ENCODE measurements at regions not wholly inside any gene's neighbourhood (a gene's known extent, or its start where the extent isn't known, plus 50 kb on each side); places are given as distances from the start of the nearest gene placed in this dataset.

GRCh38 chr5:163913548-163913947, 408.1 kb downstream of the MAT2B start:
- TF ChIP-seq CTCF (IDR thresholded peaks at IDR 0.05; ENCODE audit: low read depth, low read length) (peak; percentile 26), POLR2A (IDR thresholded peaks at IDR 0.05; ENCODE audit: extremely low read depth, insufficient read length) (no peak), MYC (IDR thresholded peaks at IDR 0.05; ENCODE audit: low read depth, low read length) (no peak)
- TF ChIP-seq, protein P1, sequence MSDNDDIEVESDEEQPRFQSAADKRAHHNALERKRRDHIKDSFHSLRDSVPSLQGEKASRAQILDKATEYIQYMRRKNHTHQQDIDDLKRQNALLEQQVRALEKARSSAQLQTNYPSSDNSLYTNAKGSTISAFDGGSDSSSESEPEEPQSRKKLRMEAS (IDR thresholded peaks at IDR 0.05; ENCODE audit: low read depth, low read length), result no peak

Data from NB4 (cell line).